Astrocyte (in vitro differentiated cells and primary cell): ENCODE measurements at regions not wholly inside any gene's neighbourhood (a gene's known extent, or its start where the extent isn't known, plus 50 kb on each side); places are given as distances from the start of the nearest gene placed in this dataset.

Source experiments
- DNase-seq: peaks from one replicate; pipeline ENCODE4 v3.0.0-alpha.2; 2010; ENCODE audit warnings: low read depth
- FAIRE-seq: peaks from 2 replicates; lab custom pipeline; 2011; peaks lifted over from hg19 to GRCh38; lab: Jason Lieb, UNC
- H2AFZ ChIP-seq: 2 replicates; pipeline ENCODE4 v1.6.0; 2012; ENCODE audit warnings: low read depth, low read length, inconsistent platforms
- H3K27ac ChIP-seq: 2 replicates; pipeline ENCODE4 v1.5.1; 2011; ENCODE audit warnings: low read depth, low read length, inconsistent platforms
- H3K27me3 ChIP-seq: 2 replicates; pipeline ENCODE4 v1.6.0; 2011; ENCODE audit warnings: low read length, inconsistent platforms; ENCODE audit not compliant: insufficient read depth
- H3K36me3 ChIP-seq: 2 replicates; pipeline ENCODE4 v1.5.1; 2011; ENCODE audit warnings: low read length, inconsistent platforms; ENCODE audit not compliant: insufficient read depth
- H3K4me1 ChIP-seq: 2 replicates; pipeline ENCODE4 v1.5.1; 2011; ENCODE audit warnings: low read length, inconsistent platforms; ENCODE audit not compliant: insufficient read depth
- H3K4me2 ChIP-seq: 2 replicates; pipeline ENCODE4 v1.6.0; 2012; ENCODE audit warnings: low read length, inconsistent platforms
- H3K4me3 ChIP-seq: 2 replicates; pipeline ENCODE4 v1.5.1; 2011; ENCODE audit warnings: low read depth, mild to moderate bottlenecking, low read length, inconsistent platforms; ENCODE audit not compliant: insufficient read depth
- H3K79me2 ChIP-seq: 2 replicates; pipeline ENCODE4 v1.6.0; 2012; ENCODE audit warnings: mild to moderate bottlenecking, low read length, inconsistent platforms; ENCODE audit not compliant: insufficient read depth
- H3K9ac ChIP-seq: 2 replicates; pipeline ENCODE4 v1.6.0; 2012; ENCODE audit warnings: mild to moderate bottlenecking, low read length, inconsistent platforms
- H3K9me3 ChIP-seq: 2 replicates; pipeline ENCODE4 v1.5.1; 2012; ENCODE audit warnings: low read depth, mild to moderate bottlenecking, low read length, inconsistent platforms; ENCODE audit not compliant: insufficient read depth
- H4K20me1 ChIP-seq: 2 replicates; pipeline ENCODE4 v1.6.0; 2012; ENCODE audit warnings: low read length, inconsistent platforms; ENCODE audit not compliant: insufficient read depth
- H3K27ac Mint-ChIP-seq: one replicate; pipeline ENCODE4 v1.8.0; 2021; ENCODE audit warnings: mild to moderate bottlenecking, mixed read lengths; ENCODE audit not compliant: unreplicated experiment
- H3K27me3 Mint-ChIP-seq: one replicate; pipeline ENCODE4 v1.8.0; 2021; ENCODE audit warnings: low read depth, mixed read lengths; ENCODE audit not compliant: unreplicated experiment
- H3K36me3 Mint-ChIP-seq: one replicate; pipeline ENCODE4 v1.8.0; 2021; ENCODE audit warnings: low read depth, mixed read lengths; ENCODE audit not compliant: unreplicated experiment
- H3K4me1 Mint-ChIP-seq: one replicate; pipeline ENCODE4 v1.8.0; 2021; ENCODE audit warnings: low read depth, mixed read lengths; ENCODE audit not compliant: unreplicated experiment
- H3K4me3 Mint-ChIP-seq: one replicate; pipeline ENCODE4 v1.8.0; 2021; ENCODE audit warnings: mild to moderate bottlenecking, moderate library complexity, mixed read lengths; ENCODE audit not compliant: unreplicated experiment
- H3K9me3 Mint-ChIP-seq: one replicate; pipeline ENCODE4 v1.8.0; 2021; ENCODE audit warnings: mild to moderate bottlenecking, mixed read lengths; ENCODE audit not compliant: unreplicated experiment
- CTCF ChIP-seq: IDR thresholded peaks from 2 replicates; pipeline ENCODE4 v1.5.1; 2011; ENCODE audit warnings: low read depth, mild to moderate bottlenecking, inconsistent platforms, low read length, moderate library complexity; ENCODE audit not compliant: insufficient read depth
- EZH2 ChIP-seq: IDR thresholded peaks from 2 replicates; pipeline ENCODE4 v1.6.1; 2012; ENCODE audit warnings: mild to moderate bottlenecking, low read length, inconsistent platforms; ENCODE audit not compliant: insufficient read depth

DNA sequence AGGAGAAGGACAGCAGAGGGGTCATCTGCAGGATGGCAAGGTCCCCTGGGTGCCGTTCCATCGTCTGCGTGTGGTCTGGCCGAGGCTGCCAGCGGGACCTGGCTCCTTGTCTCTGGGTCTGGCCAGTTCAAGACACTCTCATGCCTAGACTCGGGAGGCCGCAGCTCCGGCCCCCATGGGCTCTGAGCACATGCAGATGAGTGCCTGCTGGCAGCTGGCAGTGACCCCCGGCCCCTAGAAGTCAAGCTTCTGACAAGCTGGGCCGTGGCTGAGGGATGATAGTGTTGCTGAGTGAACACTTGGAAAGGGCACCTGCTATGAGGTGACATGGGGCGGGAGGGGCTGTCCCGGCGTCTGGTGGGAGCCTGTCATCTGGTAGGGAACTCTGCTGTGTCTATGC lies 1180.6 kb downstream of the BRD1 start:
- no peak for FAIRE-seq
- Histone ChIP-seq H3K4me3 (no peak overlapping the region), H3K27ac (no peak overlapping the region), H3K9me3 (no peaks in the 10 kb centered on the region), H3K36me3 (no peaks in the 10 kb centered on the region), H3K79me2 (no peaks in the 10 kb centered on the region), H4K20me1 (no peaks in the 10 kb centered on the region), H2AFZ (no peak overlapping the region), H3K9ac (no peak overlapping the region), H3K27me3 (no peaks in the 10 kb centered on the region), H3K4me1 (no peaks in the 10 kb centered on the region), H3K4me2 (no peak overlapping the region)
- H3K27ac Mint-ChIP-seq = no peak overlapping the region
- H3K9me3 Mint-ChIP-seq = no peaks in the 10 kb centered on the region
- TF ChIP-seq CTCF (no peak), EZH2 (no peak)
- DNase-seq = no peak
- no peak overlapping the region for H3K4me3 Mint-ChIP-seq
- H3K4me1 Mint-ChIP-seq = no peaks in the 10 kb centered on the region
- peaks cover 13% of the 10 kb centered on the region for H3K27me3 Mint-ChIP-seq
- no peaks in the 10 kb centered on the region for H3K36me3 Mint-ChIP-seq

- Mint-ChIP-seq H3K4me1 (no peaks in the 10 kb centered on the region), H3K36me3 (no peaks in the 10 kb centered on the region), H3K27ac (no peak overlapping the region), H3K9me3 (no peaks in the 10 kb centered on the region), H3K4me3 (no peak overlapping the region), H3K27me3 (peaks cover 13% of the 10 kb centered on the region)
- TF ChIP-seq EZH2 = no peak
- TF ChIP-seq CTCF = no peak
- H3K4me2 ChIP-seq = no peak overlapping the region
- no peak overlapping the region for H3K9ac ChIP-seq
- no peak overlapping the region for H3K4me3 ChIP-seq
- no peaks in the 10 kb centered on the region for H3K27me3 ChIP-seq
- H3K9me3 ChIP-seq = no peaks in the 10 kb centered on the region
- no peak overlapping the region for H3K27ac ChIP-seq
- no peaks in the 10 kb centered on the region for H3K4me1 ChIP-seq
- H3K36me3 ChIP-seq = no peaks in the 10 kb centered on the region
- no peak overlapping the region for H2AFZ ChIP-seq
- DNase-seq (no peak), FAIRE-seq (no peak)
- H4K20me1 ChIP-seq = no peaks in the 10 kb centered on the region
- H3K79me2 ChIP-seq = no peaks in the 10 kb centered on the region
Measured at GRCh38 chr22:48646216-48646925, 1181.3 kb downstream of the BRD1 start.

- Mint-ChIP-seq H3K4me3 (no peak overlapping the region), H3K36me3 (no peaks in the 10 kb centered on the region), H3K9me3 (no peaks in the 10 kb centered on the region), H3K27me3 (peaks cover 13% of the 10 kb centered on the region), H3K27ac (no peak overlapping the region), H3K4me1 (no peaks in the 10 kb centered on the region)
- Histone ChIP-seq H3K4me1 (no peaks in the 10 kb centered on the region), H3K27ac (no peak overlapping the region), H2AFZ (no peak overlapping the region), H3K27me3 (no peaks in the 10 kb centered on the region), H3K79me2 (no peaks in the 10 kb centered on the region), H4K20me1 (no peaks in the 10 kb centered on the region), H3K9ac (no peak overlapping the region), H3K4me3 (no peak overlapping the region), H3K4me2 (no peak overlapping the region), H3K9me3 (no peaks in the 10 kb centered on the region), H3K36me3 (no peaks in the 10 kb centered on the region)
- DNase-seq = no peak
- FAIRE-seq = no peak
- TF ChIP-seq EZH2 = no peak
- no peak for TF ChIP-seq CTCF
Measured at GRCh38 chr22:48645766-48646165, 1181.9 kb downstream of the BRD1 start.
